Lower leg skin (tissue), 4 donors: ENCODE measurements at regions not wholly inside any gene's neighbourhood (a gene's known extent, or its start where the extent isn't known, plus 50 kb on each side); places are given as distances from the start of the nearest gene placed in this dataset.

Source experiments
- DNase-seq, 2 donors: peaks; one replicate each; pipeline ENCODE4 v3.0.0-alpha.2; 2019; ENCODE audit warnings: low spot score in 2 of 2
- H3K4me3 ChIP-seq: fragments of 200-600 bp; sonication (generic); 2 replicates; pipeline ENCODE4 v1.5.1; 2017; ENCODE audit warnings: mild to moderate bottlenecking, low read depth; ENCODE audit not compliant: poor library complexity, severe bottlenecking
- CTCF ChIP-seq, 3 donors: fragments of 450-650 bp; IDR thresholded peaks; one replicate each; pipeline ENCODE4 v1.5.1; 2016; ENCODE audit warnings: antibody characterized with exemption in 3 of 3, mild to moderate bottlenecking in 3 of 3, moderate library complexity in 2 of 3
- POLR2A ChIP-seq, 2 donors: fragments of 450-650 bp; IDR thresholded peaks; one replicate each; pipeline ENCODE4 v1.6.1; 2016 to 2017; ENCODE audit warnings: antibody characterized with exemption in 2 of 2, mild to moderate bottlenecking in 1 of 2, moderate library complexity in 1 of 2
- WGBS, 2 donors: methylation state at CpG; one replicate each; pipeline ENCODE4 v1.1.5; 2018; 5-methylcytosine and 5-hydroxymethylcytosine counted together
- intact Hi-C: fragments of 100-400 bp; cut with DNase I; formaldehyde crosslinking; loops from one replicate; pipeline ENCODE4 v1.15.0; 2023; ENCODE audit warnings: low total_unique reads

- intact Hi-C loops: no loop called here
- H3K4me3 ChIP-seq: no peak overlapping the region
- 89 to 92% methylated on average over 3 of the region's 3 CpGs for WGBS, 2 donors
- no peak for DNase-seq
- TF ChIP-seq POLR2A (IDR thresholded peaks at IDR 0.05) (no peak), CTCF (IDR thresholded peaks at IDR 0.05) (no peak)
Measured at GRCh38 chr17:33352526-33352925, 59.4 kb upstream of the ASIC2 start.

DNA sequence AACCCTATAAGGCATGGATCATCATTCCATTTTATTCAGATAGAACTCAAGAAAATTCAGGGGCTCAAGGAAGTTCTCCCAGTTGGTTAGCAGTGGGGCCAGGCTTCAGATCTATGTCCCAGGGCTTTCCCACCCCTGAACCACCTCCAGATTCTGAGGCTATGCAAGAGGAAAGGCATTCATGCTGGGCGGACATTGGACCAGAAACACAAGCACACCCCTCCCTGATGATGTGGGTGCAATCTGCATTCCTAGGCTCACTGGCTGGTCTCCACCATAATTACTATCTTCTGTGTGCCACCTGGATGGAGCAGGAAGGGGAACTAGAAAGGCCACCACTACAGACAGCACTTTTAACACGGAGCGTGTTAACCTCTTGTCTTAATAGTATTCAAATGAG, 63.2 kb upstream of the ASIC2 start:
- TF ChIP-seq POLR2A (IDR thresholded peaks at IDR 0.05) (no peak), CTCF (IDR thresholded peaks at IDR 0.05) (no peak)
- intact Hi-C loops: no loop called here
- WGBS, 2 donors: 67 to 83% methylated on average over 3 of the region's 3 CpGs
- no peak overlapping the region for H3K4me3 ChIP-seq
- DNase-seq: no peak

DNA sequence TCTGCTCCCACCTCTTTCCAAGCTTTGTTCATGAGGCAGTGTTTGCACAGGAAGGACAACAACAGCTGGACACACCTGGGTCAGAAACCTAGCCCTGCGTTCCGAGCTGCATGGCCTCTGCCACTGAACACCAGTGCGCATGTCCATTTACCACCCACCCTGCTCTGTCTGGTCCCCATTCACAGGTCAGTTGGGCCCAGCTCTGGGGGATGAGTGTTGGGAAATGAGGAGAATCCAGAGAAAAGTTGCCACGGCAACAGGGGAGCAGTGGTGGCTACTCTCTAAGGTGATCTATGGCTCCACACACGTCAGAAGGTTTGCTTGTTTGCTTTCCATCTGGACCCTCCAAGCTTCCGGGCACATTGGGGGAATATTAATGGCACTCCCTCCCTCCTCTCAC, 70.4 kb upstream of the ASIC2 start:
- intact Hi-C loops: no loop called here
- WGBS, 2 donors: 79 to 85% methylated on average over 6 of the region's 6 CpGs
- H3K4me3 ChIP-seq: no peak overlapping the region
- DNase-seq: no peak
- TF ChIP-seq CTCF (IDR thresholded peaks at IDR 0.05): no peak
- TF ChIP-seq POLR2A (IDR thresholded peaks at IDR 0.05): no peak

GRCh38 chr17:33366960-33367359, 73.9 kb upstream of the ASIC2 start:
- WGBS, 2 donors: 63 to 69% methylated on average over 4 of the region's 4 CpGs
- TF ChIP-seq CTCF (IDR thresholded peaks at IDR 0.05) (no peak), POLR2A (IDR thresholded peaks at IDR 0.05) (no peak)
- no peak for DNase-seq
- intact Hi-C loops: no loop called here
- H3K4me3 ChIP-seq: no peak overlapping the region

DNA sequence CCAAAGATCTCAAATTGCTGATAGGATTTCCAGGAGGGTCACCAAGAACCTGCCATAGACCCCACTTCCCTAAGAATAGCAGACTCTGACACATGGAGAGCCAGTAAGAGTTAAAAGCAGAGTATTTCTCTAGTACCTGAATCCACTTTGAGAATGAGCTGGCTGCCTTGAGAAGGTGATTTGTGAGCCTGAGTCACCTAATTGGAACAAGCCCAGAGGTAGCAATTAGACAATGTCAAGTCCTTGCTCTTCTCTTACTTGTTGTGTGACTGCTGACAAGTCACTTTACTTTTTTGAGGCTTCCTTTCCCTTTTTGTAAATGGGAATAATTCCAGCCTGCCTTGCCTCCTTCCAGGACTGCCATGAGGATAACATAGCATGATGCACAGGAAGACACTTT, 76.1 kb upstream of the ASIC2 start:
- intact Hi-C loops: no loop called here

More for the DNA sequence above, 76.1 kb upstream of the ASIC2 start:
- DNase-seq: no peak
- H3K4me3 ChIP-seq: no peak overlapping the region
- TF ChIP-seq POLR2A (IDR thresholded peaks at IDR 0.05): no peak
- TF ChIP-seq CTCF (IDR thresholded peaks at IDR 0.05): no peak
